HCT116 (cell line): ENCODE measurements at regions not wholly inside any gene's neighbourhood (a gene's known extent, or its start where the extent isn't known, plus 50 kb on each side); places are given as distances from the start of the nearest gene placed in this dataset.

Experiments
- ATAC-seq: fragments of 200-7000 bp; cut with Tn5 transposase; 2 replicates; pipeline ENCODE4 v1.9.1; 2020; ENCODE audit warnings: mild to moderate bottlenecking, moderate library complexity
- BruUV-seq: library from RNA; stranded (reverse); fragments of 400-500 nt; replicated peaks from 2 replicates; lab custom pipeline; 2021; lab: Mats Ljungman, UMichigan
- CTCF ChIA-PET: fragments of 300-600 bp; sonication (Branson Sonifier 250); formaldehyde crosslinking; loops from one replicate; lab custom pipeline; 2021; ENCODE audit warnings: antibody characterized with exemption; lab: Charles Lee
- POLR2A ChIA-PET: fragments of 300-600, 350-600 bp; sonication (Branson Sonifier 250); formaldehyde crosslinking; loops from one replicate; lab custom pipeline; 2021; ENCODE audit warnings: antibody characterized with exemption; lab: Charles Lee
- RAD21 ChIA-PET, 2 experiments: fragments of 300-600 bp; sonication (Branson Sonifier 250); formaldehyde crosslinking; loops; one replicate each; lab custom pipeline; 2023; ENCODE audit warnings: low total read pairs in 2 of 2; ENCODE audit not compliant: uncharacterized antibody in 2 of 2, unreplicated experiment in 2 of 2, low non-redundant PET in 1 of 2; lab: Charles Lee
- DNase-seq: peaks from one replicate; pipeline ENCODE4 v3.0.0-alpha.2; 2010; ENCODE audit warnings: low read depth, low spot score
- H2AFZ ChIP-seq: fragments of 200-600 bp; shearing (Covaris generic), sonication (generic); 2 replicates; pipeline ENCODE4 v1.6.1; 2017; ENCODE audit warnings: low read depth, mixed run types, mixed read lengths, antibody characterized with exemption, low read length; ENCODE audit not compliant: poor library complexity, severe bottlenecking
- H3K27ac ChIP-seq: 2 replicates; pipeline ENCODE4 v1.5.1; 2012; ENCODE audit warnings: low read depth, low read length
- H3K27me3 ChIP-seq: fragments of 200-600 bp; sonication (generic); 2 replicates; pipeline ENCODE4 v1.6.1; 2016; ENCODE audit warnings: mixed run types, low read length, mixed read lengths; ENCODE audit not compliant: insufficient read depth
- H3K36me3 ChIP-seq, 2 experiments: fragments of 200-500 bp in 1 of 2; fragments of 200-600 bp in 1 of 2; sonication (Bioruptor generic) in 1 of 2; sonication (generic) in 1 of 2; 2 replicates each; pipeline versions ENCODE4 v1.5.1 to v1.6.1; 2014 to 2016; ENCODE audit warnings: low read length in 2 of 2, inconsistent platforms in 1 of 2, mixed read lengths in 1 of 2, mixed run types in 1 of 2; ENCODE audit not compliant: insufficient read depth in 2 of 2, control insufficient read depth in 1 of 2
- H3K4me1 ChIP-seq, 2 experiments: fragments of 200-600 bp in 1 of 2; sonication (generic) in 1 of 2; 2 replicates each; pipeline versions ENCODE4 v1.5.1 to v1.6.1; 2012 to 2017; ENCODE audit warnings: low read length in 2 of 2, inconsistent platforms in 1 of 2, mild to moderate bottlenecking in 1 of 2, mixed read lengths in 1 of 2, mixed run types in 1 of 2, moderate library complexity in 1 of 2; ENCODE audit not compliant: insufficient read depth in 2 of 2, control insufficient read depth in 1 of 2
- H3K4me2 ChIP-seq: fragments of 200-600 bp; sonication (generic); 2 replicates; pipeline ENCODE4 v1.6.1; 2017; ENCODE audit warnings: mixed run types, low read length, mixed read lengths
- H3K4me3 ChIP-seq, 2 experiments: fragments of 200-600 bp in 1 of 2; sonication (generic) in 1 of 2; replicated peaks in 1 of 2; 2 replicates each; pipeline ENCODE4 v1.5.1; 2011 to 2016; ENCODE audit warnings: low read length in 2 of 2, control low read depth in 1 of 2, low read depth in 1 of 2, mild to moderate bottlenecking in 1 of 2, mixed read lengths in 1 of 2, mixed run types in 1 of 2
- H3K79me2 ChIP-seq: fragments of 200-600 bp; sonication (generic); 2 replicates; pipeline ENCODE4 v1.6.1; 2017; ENCODE audit warnings: mild to moderate bottlenecking, mixed run types, low read length, moderate library complexity, mixed read lengths; ENCODE audit not compliant: insufficient read depth
- H3K9ac ChIP-seq: fragments of 200-600 bp; sonication (generic); 2 replicates; pipeline ENCODE4 v1.6.1; 2016; ENCODE audit warnings: low read length, mixed read lengths
- H3K9me2 ChIP-seq: fragments of 200-600 bp; sonication (generic), shearing (Covaris generic); 2 replicates; pipeline ENCODE4 v1.6.1; 2017; ENCODE audit warnings: mixed run types, mild to moderate bottlenecking, moderate library complexity; ENCODE audit not compliant: insufficient read depth
- H3K9me3 ChIP-seq, 2 experiments: fragments of 200-500 bp in 1 of 2; fragments of 200-600 bp in 1 of 2; sonication (Bioruptor generic) in 1 of 2; sonication (generic) in 1 of 2; 2 replicates each; pipeline ENCODE4 v1.6.1; 2014 to 2017; ENCODE audit warnings: low read length in 2 of 2, mixed read lengths in 2 of 2, inconsistent platforms in 1 of 2, low read depth in 1 of 2, mild to moderate bottlenecking in 1 of 2, mixed run types in 1 of 2, moderate library complexity in 1 of 2; ENCODE audit not compliant: control insufficient read depth in 1 of 2, insufficient read depth in 1 of 2
- H4K20me1 ChIP-seq: fragments of 200-600 bp; sonication (generic), shearing (Covaris generic); 2 replicates; pipeline ENCODE4 v1.6.1; 2017; ENCODE audit warnings: mixed run types, mild to moderate bottlenecking, moderate library complexity; ENCODE audit not compliant: insufficient read depth
- CBX3 ChIP-seq: IDR thresholded peaks from 2 replicates; pipeline ENCODE4 v1.6.1; 2012; ENCODE audit warnings: low read depth
- EZH2 ChIP-seq: fragments of 200-600 bp; sonication (generic); IDR thresholded peaks from 2 replicates; pipeline ENCODE4 v1.6.1; 2017; ENCODE audit warnings: antibody characterized with exemption, mixed run types
- EZH2phosphoT487 ChIP-seq: fragments of 200-600 bp; IDR thresholded peaks from 2 replicates; pipeline ENCODE4 v1.6.1; 2018; ENCODE audit warnings: antibody characterized with exemption, borderline replicate concordance
- FOSL1 ChIP-seq: IDR thresholded peaks from 2 replicates; pipeline ENCODE4 v1.6.1; 2012; ENCODE audit warnings: low read depth
- POLR2A ChIP-seq: IDR thresholded peaks from 2 replicates; pipeline ENCODE4 v1.7.0; 2011; ENCODE audit warnings: borderline replicate concordance; ENCODE audit not compliant: insufficient read depth, insufficient read length; ENCODE audit errors: extremely low read depth
- SP1 ChIP-seq: IDR thresholded peaks from 2 replicates; pipeline ENCODE4 v1.6.1; 2012; ENCODE audit warnings: low read depth
- TCF7L2 ChIP-seq: IDR thresholded peaks from 2 replicates; pipeline ENCODE4 v1.7.0; 2011; ENCODE audit warnings: borderline replicate concordance, inconsistent platforms; ENCODE audit not compliant: insufficient read depth, insufficient read length; ENCODE audit errors: extremely low read depth
- intact Hi-C: fragments of 100-400 bp; cut with micrococcal nuclease; formaldehyde crosslinking; loops from 2 replicates; pipeline ENCODE4 v1.10.0; 2022
- TF ChIP-seq, protein P1 (sequence below): IDR thresholded peaks from 2 replicates; pipeline ENCODE4 v1.6.1; 2011; ENCODE audit warnings: mild to moderate bottlenecking, low read length, moderate library complexity; ENCODE audit not compliant: insufficient replicate concordance; ENCODE audit errors: extremely low read depth
- TF ChIP-seq, protein P2 (sequence below): IDR thresholded peaks from 2 replicates; pipeline ENCODE4 v1.6.1; 2012; ENCODE audit warnings: low read depth

DNA sequence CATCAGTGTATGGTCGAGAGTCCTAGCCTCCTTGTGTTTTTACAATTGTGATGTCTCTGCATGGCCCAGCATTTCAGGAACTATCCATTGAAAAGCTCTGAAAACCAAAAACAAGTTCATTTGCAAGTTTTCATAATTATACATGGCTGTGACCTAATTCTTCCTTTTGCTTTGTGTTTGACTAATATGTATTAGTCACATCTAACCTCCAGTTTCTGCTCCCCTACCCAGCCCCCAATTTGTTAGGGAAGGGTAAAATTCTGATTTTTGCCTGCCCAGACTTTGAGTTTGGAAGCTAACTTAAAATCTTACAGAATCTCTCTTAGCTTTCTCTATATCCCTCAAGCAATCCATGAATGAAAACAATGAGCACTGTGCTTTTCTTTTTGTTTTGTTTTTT is 128.2 kb upstream of the SEMA6A start:
- H3K4me2 ChIP-seq = no peak overlapping the region
- no TSS peak for BruUV-seq
- no peak for TF ChIP-seq SP1
- TF ChIP-seq, protein P1, sequence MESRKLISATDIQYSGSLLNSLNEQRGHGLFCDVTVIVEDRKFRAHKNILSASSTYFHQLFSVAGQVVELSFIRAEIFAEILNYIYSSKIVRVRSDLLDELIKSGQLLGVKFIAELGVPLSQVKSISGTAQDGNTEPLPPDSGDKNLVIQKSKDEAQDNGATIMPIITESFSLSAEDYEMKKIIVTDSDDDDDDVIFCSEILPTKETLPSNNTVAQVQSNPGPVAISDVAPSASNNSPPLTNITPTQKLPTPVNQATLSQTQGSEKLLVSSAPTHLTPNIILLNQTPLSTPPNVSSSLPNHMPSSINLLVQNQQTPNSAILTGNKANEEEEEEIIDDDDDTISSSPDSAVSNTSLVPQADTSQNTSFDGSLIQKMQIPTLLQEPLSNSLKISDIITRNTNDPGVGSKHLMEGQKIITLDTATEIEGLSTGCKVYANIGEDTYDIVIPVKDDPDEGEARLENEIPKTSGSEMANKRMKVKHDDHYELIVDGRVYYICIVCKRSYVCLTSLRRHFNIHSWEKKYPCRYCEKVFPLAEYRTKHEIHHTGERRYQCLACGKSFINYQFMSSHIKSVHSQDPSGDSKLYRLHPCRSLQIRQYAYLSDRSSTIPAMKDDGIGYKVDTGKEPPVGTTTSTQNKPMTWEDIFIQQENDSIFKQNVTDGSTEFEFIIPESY = no peak
- no peak for TF ChIP-seq CBX3
- TF ChIP-seq TCF7L2 = no peak
- TF ChIP-seq FOSL1 = no peak
- TF ChIP-seq EZH2phosphoT487 = no peak
- TF ChIP-seq EZH2 = no peak
- TF ChIP-seq POLR2A = no peak
- TF ChIP-seq, protein P2, sequence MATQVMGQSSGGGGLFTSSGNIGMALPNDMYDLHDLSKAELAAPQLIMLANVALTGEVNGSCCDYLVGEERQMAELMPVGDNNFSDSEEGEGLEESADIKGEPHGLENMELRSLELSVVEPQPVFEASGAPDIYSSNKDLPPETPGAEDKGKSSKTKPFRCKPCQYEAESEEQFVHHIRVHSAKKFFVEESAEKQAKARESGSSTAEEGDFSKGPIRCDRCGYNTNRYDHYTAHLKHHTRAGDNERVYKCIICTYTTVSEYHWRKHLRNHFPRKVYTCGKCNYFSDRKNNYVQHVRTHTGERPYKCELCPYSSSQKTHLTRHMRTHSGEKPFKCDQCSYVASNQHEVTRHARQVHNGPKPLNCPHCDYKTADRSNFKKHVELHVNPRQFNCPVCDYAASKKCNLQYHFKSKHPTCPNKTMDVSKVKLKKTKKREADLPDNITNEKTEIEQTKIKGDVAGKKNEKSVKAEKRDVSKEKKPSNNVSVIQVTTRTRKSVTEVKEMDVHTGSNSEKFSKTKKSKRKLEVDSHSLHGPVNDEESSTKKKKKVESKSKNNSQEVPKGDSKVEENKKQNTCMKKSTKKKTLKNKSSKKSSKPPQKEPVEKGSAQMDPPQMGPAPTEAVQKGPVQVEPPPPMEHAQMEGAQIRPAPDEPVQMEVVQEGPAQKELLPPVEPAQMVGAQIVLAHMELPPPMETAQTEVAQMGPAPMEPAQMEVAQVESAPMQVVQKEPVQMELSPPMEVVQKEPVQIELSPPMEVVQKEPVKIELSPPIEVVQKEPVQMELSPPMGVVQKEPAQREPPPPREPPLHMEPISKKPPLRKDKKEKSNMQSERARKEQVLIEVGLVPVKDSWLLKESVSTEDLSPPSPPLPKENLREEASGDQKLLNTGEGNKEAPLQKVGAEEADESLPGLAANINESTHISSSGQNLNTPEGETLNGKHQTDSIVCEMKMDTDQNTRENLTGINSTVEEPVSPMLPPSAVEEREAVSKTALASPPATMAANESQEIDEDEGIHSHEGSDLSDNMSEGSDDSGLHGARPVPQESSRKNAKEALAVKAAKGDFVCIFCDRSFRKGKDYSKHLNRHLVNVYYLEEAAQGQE = no peak
- TF ChIP-seq, all 23 proteins: peak for 0
- H2AFZ ChIP-seq = no peak overlapping the region
- ChIA-PET RAD21 (no interaction called here), POLR2A (no interaction called here), CTCF (no interaction called here)
- no peak overlapping the region for H3K9ac ChIP-seq
- intact Hi-C loops = no loop called here
- ATAC-seq = no peak
- H4K20me1 ChIP-seq = no peaks in the 10 kb centered on the region
- no peak for DNase-seq
- H3K4me3 ChIP-seq = no peak overlapping the region
- H3K36me3 ChIP-seq = no peaks in the 10 kb centered on the region
- no peaks in the 10 kb centered on the region for H3K4me1 ChIP-seq
- no peaks in the 10 kb centered on the region for H3K27me3 ChIP-seq
- no peaks in the 10 kb centered on the region for H3K79me2 ChIP-seq
- H3K9me3 ChIP-seq = no peaks in the 10 kb centered on the region
- no peaks in the 10 kb centered on the region for H3K9me2 ChIP-seq
- no peak overlapping the region for H3K27ac ChIP-seq
